Keratinocyte (primary cell): ENCODE measurements at regions not wholly inside any gene's neighbourhood (a gene's known extent, or its start where the extent isn't known, plus 50 kb on each side); places are given as distances from the start of the nearest gene placed in this dataset.

ENCODE experiments used
- DNase-seq: peaks from one replicate; pipeline ENCODE4 v3.0.0-alpha.2; 2011; ENCODE audit warnings: low read depth, missing footprints, low spot score
- FAIRE-seq: peaks from 2 replicates; lab custom pipeline; 2011; peaks lifted over from hg19 to GRCh38; lab: Jason Lieb, UNC
- H2AFZ ChIP-seq: 2 replicates; pipeline ENCODE4 v1.6.0; 2012; ENCODE audit warnings: low read length, control low read depth, inconsistent platforms; ENCODE audit not compliant: control insufficient read depth
- H3K27ac ChIP-seq: 2 replicates; pipeline ENCODE4 v1.5.1; 2011; ENCODE audit warnings: low read length; ENCODE audit not compliant: control insufficient read depth, insufficient read depth
- H3K27me3 ChIP-seq: 3 replicates; pipeline ENCODE4 v1.6.0; 2011; ENCODE audit warnings: low read length; ENCODE audit not compliant: control insufficient read depth, insufficient read depth; ENCODE audit errors: extremely low read depth
- H3K36me3 ChIP-seq, 2 experiments: 2 replicates in 1 of 2; 3 replicates in 1 of 2; pipeline ENCODE4 v1.5.1; 2011; ENCODE audit warnings: low read length in 2 of 2, mild to moderate bottlenecking in 1 of 2; ENCODE audit not compliant: control insufficient read depth in 2 of 2, insufficient read depth in 2 of 2; ENCODE audit errors: extremely low read depth in 1 of 2
- H3K4me1 ChIP-seq: 3 replicates; pipeline ENCODE4 v1.5.1; 2011; ENCODE audit warnings: low read length; ENCODE audit not compliant: control insufficient read depth, insufficient read depth; ENCODE audit errors: extremely low read depth
- H3K4me2 ChIP-seq: 3 replicates; pipeline ENCODE4 v1.6.0; 2011; ENCODE audit warnings: low read depth, low read length; ENCODE audit not compliant: control insufficient read depth, insufficient read depth; ENCODE audit errors: extremely low read depth
- H3K4me3 ChIP-seq, 3 experiments: fragments of 200-600 bp in 1 of 3; sonication (generic) in 1 of 3; 2 replicates in 2 of 3; 3 replicates in 1 of 3; pipeline ENCODE4 v1.5.1; 2011 to 2016; ENCODE audit warnings: low read length in 3 of 3, mild to moderate bottlenecking in 3 of 3, control low read depth in 2 of 3, inconsistent platforms in 1 of 3, low read depth in 1 of 3, mixed read lengths in 1 of 3, mixed run types in 1 of 3, moderate library complexity in 1 of 3; ENCODE audit not compliant: control insufficient read depth in 2 of 3, insufficient read depth in 2 of 3; ENCODE audit errors: extremely low read depth in 1 of 3
- H3K79me2 ChIP-seq: 2 replicates; pipeline ENCODE4 v1.6.0; 2012; ENCODE audit warnings: low read length; ENCODE audit not compliant: control insufficient read depth, insufficient read depth
- H3K9ac ChIP-seq: 3 replicates; pipeline ENCODE4 v1.6.0; 2011; ENCODE audit warnings: low read length; ENCODE audit not compliant: control insufficient read depth, insufficient read depth; ENCODE audit errors: extremely low read depth
- H3K9me1 ChIP-seq: 3 replicates; pipeline ENCODE4 v1.6.0; 2011; ENCODE audit warnings: low read length; ENCODE audit not compliant: control insufficient read depth, insufficient read depth; ENCODE audit errors: extremely low read depth
- H3K9me3 ChIP-seq: 2 replicates; pipeline ENCODE4 v1.5.1; 2012; ENCODE audit warnings: low read depth, low read length; ENCODE audit not compliant: control insufficient read depth
- H4K20me1 ChIP-seq: 3 replicates; pipeline ENCODE4 v1.6.0; 2011; ENCODE audit warnings: low read length; ENCODE audit not compliant: control insufficient read depth, insufficient read depth; ENCODE audit errors: extremely low read depth
- EZH2 ChIP-seq: IDR thresholded peaks from one replicate; pipeline ENCODE4 v1.6.1; 2012; ENCODE audit warnings: inconsistent platforms, mild to moderate bottlenecking, low read length, moderate library complexity
- dilution Hi-C: fragments of 300-500 bp; cut with MboI; formaldehyde crosslinking; loops from one replicate; pipeline ENCODE4 v1.7.0; 2020; ENCODE audit warnings: low sequenced_read_pairs; ENCODE audit not compliant: extremely low pct_ligation_motif_present
- TF ChIP-seq, protein P1 (sequence below), 3 experiments: IDR thresholded peaks in 1 of 3; conservative IDR thresholded peaks in 1 of 3; optimal IDR thresholded peaks in 1 of 3; 2 replicates in 2 of 3; 3 replicates in 1 of 3; pipeline versions ENCODE3 to v1.5.1; 2011; ENCODE audit warnings: low read length in 3 of 3, mild to moderate bottlenecking in 3 of 3, moderate library complexity in 2 of 3, control low read depth in 1 of 3, inconsistent platforms in 1 of 3; ENCODE audit not compliant: insufficient read depth in 2 of 3; ENCODE audit errors: extremely low read depth in 1 of 3

DNA sequence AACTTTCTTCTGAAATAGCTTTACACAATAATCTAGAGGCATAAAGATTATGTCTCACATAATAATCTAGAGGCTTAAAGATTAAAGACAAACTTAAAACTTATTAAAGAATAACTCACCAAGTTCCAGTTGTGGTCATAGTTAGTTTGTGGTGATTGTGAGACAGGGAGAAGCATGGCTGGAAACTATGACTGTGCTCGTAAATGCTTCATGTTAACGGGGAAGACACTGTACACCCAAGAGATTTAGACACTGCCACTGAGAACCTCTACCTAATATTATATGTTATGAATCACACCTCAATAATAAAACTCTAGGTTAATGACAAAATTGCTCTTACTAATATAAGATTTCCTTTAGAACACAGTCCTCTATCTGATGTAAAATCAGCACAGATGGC is 541.6 kb downstream of the TMEM121 start:
- H3K4me1 ChIP-seq: no peaks in the 10 kb centered on the region
- no peaks in the 10 kb centered on the region for H4K20me1 ChIP-seq
- H3K9ac ChIP-seq: no peak overlapping the region
- DNase-seq: no peak
- no peak overlapping the region for H3K4me2 ChIP-seq
- H3K79me2 ChIP-seq: no peaks in the 10 kb centered on the region
- no peaks in the 10 kb centered on the region for H3K36me3 ChIP-seq
- dilution Hi-C loops: no loop called here
- no peaks in the 10 kb centered on the region for H3K9me1 ChIP-seq
- no peaks in the 10 kb centered on the region for H3K27me3 ChIP-seq
- no peaks in the 10 kb centered on the region for H3K9me3 ChIP-seq
- no peak for FAIRE-seq
- no peak for TF ChIP-seq EZH2
- TF ChIP-seq, protein P1, sequence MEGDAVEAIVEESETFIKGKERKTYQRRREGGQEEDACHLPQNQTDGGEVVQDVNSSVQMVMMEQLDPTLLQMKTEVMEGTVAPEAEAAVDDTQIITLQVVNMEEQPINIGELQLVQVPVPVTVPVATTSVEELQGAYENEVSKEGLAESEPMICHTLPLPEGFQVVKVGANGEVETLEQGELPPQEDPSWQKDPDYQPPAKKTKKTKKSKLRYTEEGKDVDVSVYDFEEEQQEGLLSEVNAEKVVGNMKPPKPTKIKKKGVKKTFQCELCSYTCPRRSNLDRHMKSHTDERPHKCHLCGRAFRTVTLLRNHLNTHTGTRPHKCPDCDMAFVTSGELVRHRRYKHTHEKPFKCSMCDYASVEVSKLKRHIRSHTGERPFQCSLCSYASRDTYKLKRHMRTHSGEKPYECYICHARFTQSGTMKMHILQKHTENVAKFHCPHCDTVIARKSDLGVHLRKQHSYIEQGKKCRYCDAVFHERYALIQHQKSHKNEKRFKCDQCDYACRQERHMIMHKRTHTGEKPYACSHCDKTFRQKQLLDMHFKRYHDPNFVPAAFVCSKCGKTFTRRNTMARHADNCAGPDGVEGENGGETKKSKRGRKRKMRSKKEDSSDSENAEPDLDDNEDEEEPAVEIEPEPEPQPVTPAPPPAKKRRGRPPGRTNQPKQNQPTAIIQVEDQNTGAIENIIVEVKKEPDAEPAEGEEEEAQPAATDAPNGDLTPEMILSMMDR (optimal IDR thresholded peaks at IDR 0.05 in 1 of 3, IDR thresholded peaks at IDR 0.05 in 1 of 3, conservative IDR thresholded peaks at IDR 0.05 in 1 of 3; ENCODE audit: extremely low read depth in 1 of 3, insufficient read depth in 2 of 3, low read length in 3 of 3): no peak
- no peak overlapping the region for H3K27ac ChIP-seq
- H2AFZ ChIP-seq: no peak overlapping the region
- H3K4me3 ChIP-seq: no peak overlapping the region

DNA sequence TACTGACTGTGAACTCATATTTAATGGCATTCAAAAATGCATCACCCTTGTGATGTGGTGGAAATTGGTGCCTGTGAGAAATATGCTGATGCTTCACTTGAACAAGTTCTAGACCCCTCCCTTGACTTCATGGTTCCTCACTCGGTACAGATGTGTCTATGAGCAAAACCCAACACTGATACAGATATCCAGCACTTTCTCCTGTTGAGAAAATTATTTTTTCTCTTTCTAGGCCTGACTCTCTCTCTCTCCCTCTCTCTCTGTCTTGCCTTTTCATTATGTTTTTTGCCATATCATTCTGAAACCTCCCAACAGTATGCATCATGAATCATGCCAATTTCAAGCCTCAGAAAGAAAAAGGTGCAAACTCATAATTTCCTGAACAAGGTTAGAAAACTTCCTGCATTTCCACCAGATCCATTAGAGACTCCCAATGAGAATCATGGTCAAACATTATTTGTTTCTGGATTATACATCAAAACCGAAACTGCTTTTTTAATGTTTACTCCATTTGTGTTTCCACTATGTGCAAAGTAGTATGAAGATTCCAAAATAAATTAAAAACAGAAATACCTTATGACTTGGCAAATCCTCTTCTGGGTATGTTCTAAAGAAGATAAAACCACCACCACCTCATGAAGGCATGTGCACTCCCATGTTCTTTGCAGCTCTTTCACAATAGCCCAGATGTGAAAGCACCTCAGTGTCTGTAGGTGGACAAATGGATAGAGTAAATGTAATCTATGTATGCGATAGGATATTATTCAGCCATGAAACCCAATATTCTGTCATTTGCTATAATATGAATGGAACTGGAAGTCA is 543.6 kb downstream of the TMEM121 start:
- Histone ChIP-seq H3K4me2 (no peak overlapping the region), H3K9me1 (no peaks in the 10 kb centered on the region), H3K27me3 (no peaks in the 10 kb centered on the region), H3K79me2 (no peaks in the 10 kb centered on the region), H4K20me1 (no peaks in the 10 kb centered on the region), H3K27ac (no peak overlapping the region), H3K9me3 (no peaks in the 10 kb centered on the region), H3K9ac (no peak overlapping the region), H3K4me3 (no peak overlapping the region), H2AFZ (no peak overlapping the region), H3K4me1 (no peaks in the 10 kb centered on the region), H3K36me3 (no peaks in the 10 kb centered on the region)
- dilution Hi-C loops: no loop called here
- DNase-seq: no peak
- TF ChIP-seq EZH2: no peak
- TF ChIP-seq, protein P1 (optimal IDR thresholded peaks at IDR 0.05 in 1 of 3, IDR thresholded peaks at IDR 0.05 in 1 of 3, conservative IDR thresholded peaks at IDR 0.05 in 1 of 3; ENCODE audit: extremely low read depth in 1 of 3, insufficient read depth in 2 of 3, low read length in 3 of 3): no peak
- FAIRE-seq: no peak
